H1 (cell line): ENCODE measurements at regions not wholly inside any gene's neighbourhood (a gene's known extent, or its start where the extent isn't known, plus 50 kb on each side); places are given as distances from the start of the nearest gene placed in this dataset.
A peak's percentile ranks its signal among the peaks of the same experiment; 100 is the strongest.

ENCODE experiments used
- CTCF ChIA-PET: fragments of 300-600 bp; sonication (Branson Sonifier 250); formaldehyde crosslinking; loops from one replicate; lab custom pipeline; 2021; ENCODE audit not compliant: partially characterized antibody; lab: Charles Lee
- POLR2A ChIA-PET: fragments of 300-600 bp; sonication (Branson Sonifier 250); formaldehyde crosslinking; loops from one replicate; lab custom pipeline; 2021; ENCODE audit warnings: inconsistent platforms; ENCODE audit not compliant: partially characterized antibody; lab: Charles Lee
- DNase-seq, 2 experiments: peaks; one replicate each; pipeline versions ENCODE4 v3.0.0 to v3.0.0-alpha.2; 2010 to 2022; ENCODE audit warnings: low spot score in 2 of 2, low read depth in 1 of 2, mixed read lengths in 1 of 2
- FAIRE-seq: peaks from 2 replicates; lab custom pipeline; 2011; peaks lifted over from hg19 to GRCh38; lab: Jason Lieb, UNC
- H2AFZ ChIP-seq: 2 replicates; pipeline ENCODE4 v1.8.1; 2012; ENCODE audit warnings: low read length, inconsistent platforms
- H2AK5ac ChIP-seq: 2 replicates; pipeline ENCODE4 v1.6.1; 2013; ENCODE audit warnings: low read depth, low read length
- H2BK120ac ChIP-seq: replicated peaks from 2 replicates; pipeline ENCODE3; 2013; ENCODE audit warnings: low read depth, low read length, inconsistent platforms
- H2BK12ac ChIP-seq: 2 replicates; pipeline ENCODE4 v1.6.1; 2013; ENCODE audit warnings: low read depth, low read length
- H2BK15ac ChIP-seq: 2 replicates; pipeline ENCODE4 v1.6.1; 2013; ENCODE audit warnings: low read length
- H2BK20ac ChIP-seq: 2 replicates; pipeline ENCODE4 v1.6.1; 2013; ENCODE audit warnings: low read length
- H2BK5ac ChIP-seq: 2 replicates; pipeline ENCODE4 v1.6.1; 2013; ENCODE audit warnings: low read depth, low read length
- H3K14ac ChIP-seq: 2 replicates; pipeline ENCODE4 v1.6.1; 2013; ENCODE audit warnings: inconsistent platforms; ENCODE audit not compliant: insufficient read length
- H3K18ac ChIP-seq: 2 replicates; pipeline ENCODE4 v1.6.1; 2013; ENCODE audit warnings: low read length; ENCODE audit errors: extremely low read depth
- H3K23ac ChIP-seq: 2 replicates; pipeline ENCODE4 v1.6.1; 2013; ENCODE audit warnings: inconsistent platforms; ENCODE audit not compliant: insufficient read length
- H3K23me2 ChIP-seq: 2 replicates; pipeline ENCODE4 v1.6.1; 2013; ENCODE audit warnings: low read depth, low read length
- H3K27ac ChIP-seq: 2 replicates; pipeline ENCODE4 v1.6.1; 2011; ENCODE audit warnings: low read depth, low read length, inconsistent platforms
- H3K27me3 ChIP-seq, 4 experiments: replicated peaks in 1 of 4; 1 replicate in 1 of 4; 2 replicates in 3 of 4; pipeline versions ENCODE4 v1.6.1 to v1.8.1; 2011 to 2013; ENCODE audit warnings: low read length in 3 of 4, mild to moderate bottlenecking in 3 of 4, inconsistent platforms in 2 of 4, mixed read lengths in 2 of 4, moderate library complexity in 1 of 4; ENCODE audit not compliant: control insufficient read depth in 3 of 4, insufficient read depth in 3 of 4; ENCODE audit errors: extremely low read depth in 1 of 4
- H3K36me3 ChIP-seq, 4 experiments: 2 replicates each; pipeline versions ENCODE4 v1.6.1 to v1.8.1; 2011 to 2013; ENCODE audit warnings: mild to moderate bottlenecking in 4 of 4, low read length in 3 of 4, moderate library complexity in 2 of 4, control low read depth in 1 of 4, inconsistent platforms in 1 of 4; ENCODE audit not compliant: insufficient read depth in 4 of 4, control insufficient read depth in 2 of 4
- H3K4ac ChIP-seq: replicated peaks from 2 replicates; pipeline ENCODE3; 2013; ENCODE audit warnings: low read length, low read depth, mixed read lengths, inconsistent platforms; ENCODE audit not compliant: insufficient read length
- H3K4me1 ChIP-seq, 4 experiments: replicated peaks in 1 of 4; 1 replicate in 1 of 4; 2 replicates in 3 of 4; pipeline versions ENCODE4 v1.6.1 to v1.8.1; 2011 to 2013; ENCODE audit warnings: low read length in 3 of 4, inconsistent platforms in 2 of 4, mixed read lengths in 1 of 4; ENCODE audit not compliant: insufficient read depth in 4 of 4, control insufficient read depth in 3 of 4
- H3K4me2 ChIP-seq, 2 experiments: 2 replicates each; pipeline versions ENCODE4 v1.6.1 to v1.8.1; 2011 to 2013; ENCODE audit warnings: low read depth in 2 of 2, low read length in 2 of 2, control low read depth in 1 of 2, inconsistent platforms in 1 of 2, mild to moderate bottlenecking in 1 of 2; ENCODE audit not compliant: insufficient read depth in 1 of 2
- H3K4me3 ChIP-seq, 4 experiments: fragments of 200-600, 300-600 bp in 1 of 4; sonication (generic), shearing (Covaris generic), sonication (Bioruptor Twin) in 1 of 4; 2 replicates each; pipeline versions ENCODE4 v1.5.1 to v1.8.1; 2011 to 2016; ENCODE audit warnings: low read length in 4 of 4, low read depth in 3 of 4, control low read depth in 2 of 4, inconsistent platforms in 2 of 4, mild to moderate bottlenecking in 2 of 4, mixed read lengths in 1 of 4, moderate library complexity in 1 of 4; ENCODE audit not compliant: insufficient read depth in 2 of 4; ENCODE audit errors: extremely low read depth in 1 of 4
- H3K56ac ChIP-seq: replicated peaks from 2 replicates; pipeline ENCODE3; 2013; ENCODE audit warnings: low read depth, mild to moderate bottlenecking, mixed read lengths, low read length, inconsistent platforms; ENCODE audit not compliant: insufficient read length
- H3K79me1 ChIP-seq: 2 replicates; pipeline ENCODE4 v1.6.1; 2013; ENCODE audit warnings: low read depth, low read length, control low read depth
- H3K79me2 ChIP-seq, 2 experiments: 2 replicates each; pipeline versions ENCODE4 v1.6.1 to v1.8.1; 2012 to 2013; ENCODE audit warnings: low read length in 2 of 2, mild to moderate bottlenecking in 2 of 2, inconsistent platforms in 1 of 2; ENCODE audit not compliant: insufficient read depth in 2 of 2, control insufficient read depth in 1 of 2
- H3K9ac ChIP-seq, 4 experiments: replicated peaks in 1 of 4; 1 replicate in 1 of 4; 2 replicates in 3 of 4; pipeline versions ENCODE4 v1.6.1 to v1.8.1; 2011 to 2013; ENCODE audit warnings: low read depth in 3 of 4, low read length in 3 of 4, control low read depth in 2 of 4, mild to moderate bottlenecking in 2 of 4, moderate library complexity in 2 of 4, inconsistent platforms in 1 of 4; ENCODE audit errors: extremely low read depth in 1 of 4
- H3K9me3 ChIP-seq, 2 experiments: 2 replicates each; pipeline versions ENCODE4 v1.6.1 to v1.8.1; 2012 to 2013; ENCODE audit warnings: mild to moderate bottlenecking in 2 of 2, moderate library complexity in 2 of 2, control low read depth in 1 of 2, inconsistent platforms in 1 of 2, low read depth in 1 of 2, low read length in 1 of 2, mixed read lengths in 1 of 2; ENCODE audit not compliant: insufficient read depth in 2 of 2
- H4K20me1 ChIP-seq, 2 experiments: replicated peaks in 1 of 2; 2 replicates each; pipeline versions ENCODE3 to v1.8.1; 2011 to 2013; ENCODE audit warnings: inconsistent platforms in 2 of 2, low read length in 2 of 2, mild to moderate bottlenecking in 1 of 2; ENCODE audit not compliant: insufficient read depth in 2 of 2, control insufficient read depth in 1 of 2
- H4K5ac ChIP-seq: 2 replicates; pipeline ENCODE4 v1.6.1; 2013; ENCODE audit warnings: low read length, low read depth, mixed read lengths, inconsistent platforms; ENCODE audit not compliant: insufficient read length
- H4K8ac ChIP-seq: 2 replicates; pipeline ENCODE4 v1.8.0; 2013; ENCODE audit warnings: mild to moderate bottlenecking, moderate library complexity, low read length, inconsistent platforms; ENCODE audit not compliant: insufficient read depth; ENCODE audit errors: extremely low read depth
- H4K91ac ChIP-seq: replicated peaks from 2 replicates; pipeline ENCODE3; 2013; ENCODE audit warnings: low read length, mixed read lengths, inconsistent platforms; ENCODE audit not compliant: insufficient read length
- JUND ChIP-seq: IDR thresholded peaks from 2 replicates; pipeline ENCODE4 v1.6.1; 2011; ENCODE audit warnings: mild to moderate bottlenecking, improper control_type of control experiment, low read length
- MAFK ChIP-seq: IDR thresholded peaks from 2 replicates; pipeline ENCODE4 v1.6.1; 2012; ENCODE audit warnings: low read depth, mild to moderate bottlenecking, improper control_type of control experiment, low read length
- WGBS, 2 experiments: shearing (Covaris generic) in 1 of 2; methylation state at CpG; one replicate each; pipeline versions ENCODE4 v1.1.6 to v1.1.7; 2013 to 2015; ENCODE audit warnings: low lambda C conversion rate in 2 of 2, mixed read lengths in 2 of 2, inconsistent platforms in 1 of 2, low coverage in 1 of 2, missing lambda C conversion rate in 1 of 2; ENCODE audit not compliant: insufficient replicate concordance in 2 of 2, insufficient coverage in 1 of 2, insufficient read length in 1 of 2; ENCODE audit errors: extremely low coverage in 1 of 2, missing lambda C conversion rate in 1 of 2; 5-methylcytosine and 5-hydroxymethylcytosine counted together

DNA sequence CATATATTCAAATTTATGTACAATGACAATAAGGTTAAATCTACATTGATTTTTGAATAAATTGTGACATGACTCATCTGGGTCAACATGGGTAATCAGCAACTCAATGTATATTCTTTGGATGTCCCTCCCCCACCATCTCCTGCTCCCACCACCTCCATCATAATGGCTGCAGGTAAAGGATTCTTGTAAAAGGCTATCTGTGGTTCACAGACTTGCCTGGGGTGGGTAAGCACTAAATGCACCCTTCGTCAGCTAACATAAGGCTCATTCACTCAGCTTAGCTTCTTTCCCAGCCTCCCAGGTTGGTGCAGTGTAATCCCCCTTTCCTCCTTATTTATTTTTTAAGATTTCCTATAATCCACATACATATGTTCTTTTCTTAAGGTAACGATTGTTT lies 355.7 kb upstream of the DPYD start:
- H2BK15ac ChIP-seq = no peak overlapping the region
- H4K5ac ChIP-seq = no peak overlapping the region
- no peak overlapping the region for H3K27ac ChIP-seq
- no peak overlapping the region for H3K4ac ChIP-seq
- no peak overlapping the region for H3K18ac ChIP-seq
- TF ChIP-seq MAFK (no peak), JUND (0 out of 2 replicates have a peak, but pooled peaks have one; percentile 31)
- H3K36me3 ChIP-seq = no peaks in the 10 kb centered on the region; a peak in 1 of 8 replicates
- FAIRE-seq = no peak
- H2BK120ac ChIP-seq = no peak overlapping the region
- H3K56ac ChIP-seq = no peak overlapping the region
- no peak overlapping the region for H3K23ac ChIP-seq
- CTCF ChIA-PET = interaction anchor here (0.8 to 1.4 kb wide), 2 partner anchors 14 kb away, joined by 3 read pairs; no protein-coding TSS in a partner anchor
- H4K20me1 ChIP-seq = no peaks in the 10 kb centered on the region
- no peak overlapping the region for H3K4me2 ChIP-seq
- no peaks in the 10 kb centered on the region for H3K79me2 ChIP-seq
- no peak overlapping the region for H2BK12ac ChIP-seq
- DNase-seq = no peak
- 85% methylated on average over 2 of the region's 2 CpGs; no CpG with 5 or more reads in 1 of the 2 experiments for WGBS, 2 experiments
- no peak overlapping the region for H4K91ac ChIP-seq
- no peaks in the 10 kb centered on the region for H3K9me3 ChIP-seq
- no peaks in the 10 kb centered on the region for H3K79me1 ChIP-seq
- H2BK5ac ChIP-seq = no peak overlapping the region
- H2BK20ac ChIP-seq = no peak overlapping the region
- H3K14ac ChIP-seq = no peak overlapping the region
- no peak overlapping the region for H4K8ac ChIP-seq
- POLR2A ChIA-PET = no interaction called here
- H3K27me3 ChIP-seq = no peaks in the 10 kb centered on the region
- H2AK5ac ChIP-seq = no peak overlapping the region
- no peak overlapping the region for H3K4me3 ChIP-seq
- no peak overlapping the region for H2AFZ ChIP-seq
- no peaks in the 10 kb centered on the region for H3K23me2 ChIP-seq
- H3K9ac ChIP-seq = no peak overlapping the region
- H3K4me1 ChIP-seq = peaks cover 0 to 11% (median 3%) of the 10 kb centered on the region in 4 experiments; a peak in 2 of 7 replicates
